OCI-LY1 (cell line): ENCODE measurements at regions not wholly inside any gene's neighbourhood (a gene's known extent, or its start where the extent isn't known, plus 50 kb on each side); places are given as distances from the start of the nearest gene placed in this dataset.

Experiments
- EZH2 ChIP-seq: fragments of 200-600 bp; sonication (generic), shearing (Covaris generic); IDR thresholded peaks from 2 replicates; pipeline ENCODE4 v1.8.0; 2017; ENCODE audit warnings: borderline replicate concordance, mixed run types, mild to moderate bottlenecking, antibody characterized with exemption, low read length, moderate library complexity, mixed read lengths
- TF ChIP-seq, protein P1 (sequence below): fragments of 200-600 bp; sonication (generic), shearing (Covaris generic); IDR thresholded peaks from 2 replicates; pipeline ENCODE4 v1.5.1; 2017; ENCODE audit warnings: mild to moderate bottlenecking, antibody characterized with exemption, low read length, moderate library complexity, mixed read lengths

DNA sequence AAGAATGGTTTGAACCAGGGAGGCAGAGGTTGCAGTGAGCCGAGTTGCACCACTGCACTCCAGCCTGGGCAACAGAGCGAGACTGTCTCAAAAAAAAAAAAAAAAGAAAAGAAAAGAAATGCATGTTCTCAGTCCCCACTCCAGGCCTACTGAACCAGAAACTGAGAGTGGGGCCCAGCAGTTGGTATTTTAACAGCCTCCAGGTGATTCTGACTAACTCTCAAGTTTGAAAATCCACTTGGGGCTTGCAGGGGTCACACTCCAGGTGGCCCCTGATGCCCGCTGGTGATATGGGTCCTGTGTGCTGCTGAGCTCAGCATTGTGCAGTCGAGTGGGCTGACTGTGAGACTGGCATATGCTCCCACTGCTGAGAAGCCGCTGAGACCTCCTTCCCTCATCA is 133.7 kb upstream of the C2CD4B start:
- TF ChIP-seq, protein P1, sequence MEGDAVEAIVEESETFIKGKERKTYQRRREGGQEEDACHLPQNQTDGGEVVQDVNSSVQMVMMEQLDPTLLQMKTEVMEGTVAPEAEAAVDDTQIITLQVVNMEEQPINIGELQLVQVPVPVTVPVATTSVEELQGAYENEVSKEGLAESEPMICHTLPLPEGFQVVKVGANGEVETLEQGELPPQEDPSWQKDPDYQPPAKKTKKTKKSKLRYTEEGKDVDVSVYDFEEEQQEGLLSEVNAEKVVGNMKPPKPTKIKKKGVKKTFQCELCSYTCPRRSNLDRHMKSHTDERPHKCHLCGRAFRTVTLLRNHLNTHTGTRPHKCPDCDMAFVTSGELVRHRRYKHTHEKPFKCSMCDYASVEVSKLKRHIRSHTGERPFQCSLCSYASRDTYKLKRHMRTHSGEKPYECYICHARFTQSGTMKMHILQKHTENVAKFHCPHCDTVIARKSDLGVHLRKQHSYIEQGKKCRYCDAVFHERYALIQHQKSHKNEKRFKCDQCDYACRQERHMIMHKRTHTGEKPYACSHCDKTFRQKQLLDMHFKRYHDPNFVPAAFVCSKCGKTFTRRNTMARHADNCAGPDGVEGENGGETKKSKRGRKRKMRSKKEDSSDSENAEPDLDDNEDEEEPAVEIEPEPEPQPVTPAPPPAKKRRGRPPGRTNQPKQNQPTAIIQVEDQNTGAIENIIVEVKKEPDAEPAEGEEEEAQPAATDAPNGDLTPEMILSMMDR: no peak
- TF ChIP-seq EZH2: no peak
